CD4-positive, alpha-beta memory T cell (primary cell): ENCODE measurements at regions not wholly inside any gene's neighbourhood (a gene's known extent, or its start where the extent isn't known, plus 50 kb on each side); places are given as distances from the start of the nearest gene placed in this dataset.

ENCODE experiments used
- CTCF ChIA-PET: fragments of 350-600 bp; sonication (Branson Sonifier 250); formaldehyde crosslinking; loops from one replicate; lab custom pipeline; 2021; ENCODE audit warnings: inconsistent platforms; ENCODE audit not compliant: partially characterized antibody; lab: Charles Lee
- POLR2A ChIA-PET: fragments of 350-600 bp; sonication (Branson Sonifier 250); formaldehyde crosslinking; loops from one replicate; lab custom pipeline; 2021; ENCODE audit not compliant: partially characterized antibody; lab: Charles Lee
- DNase-seq, 5 donors: peaks; one replicate each; pipeline versions ENCODE4 v3.0.0 to v3.0.0-alpha.2; 2020 to 2022; ENCODE audit warnings: mixed read lengths in 1 of 5
- H3K27ac ChIP-seq: one replicate; pipeline ENCODE4 v1.7.0; 2013; ENCODE audit warnings: low read depth, low read length
- H3K27me3 ChIP-seq: 2 replicates; pipeline ENCODE4 v1.7.0; 2013; ENCODE audit warnings: mild to moderate bottlenecking, low read length, moderate library complexity; ENCODE audit not compliant: insufficient read depth
- H3K36me3 ChIP-seq: 2 replicates; pipeline ENCODE4 v1.7.0; 2013; ENCODE audit warnings: mild to moderate bottlenecking, low read length, moderate library complexity; ENCODE audit not compliant: insufficient read depth
- H3K4me1 ChIP-seq: 2 replicates; pipeline ENCODE4 v1.7.0; 2013; ENCODE audit warnings: mild to moderate bottlenecking, low read length, moderate library complexity; ENCODE audit not compliant: insufficient read depth
- H3K4me3 ChIP-seq, 2 donors: one replicate each; pipeline ENCODE4 v1.7.0; 2013; ENCODE audit warnings: low read length in 2 of 2, mild to moderate bottlenecking in 1 of 2
- H3K9me3 ChIP-seq, 2 donors: one replicate each; pipeline ENCODE4 v1.7.0; 2013; ENCODE audit warnings: low read length in 2 of 2, control low read depth in 1 of 2; ENCODE audit not compliant: control insufficient read depth in 1 of 2
- H3K27ac Mint-ChIP-seq, 7 donors: one replicate each; pipeline ENCODE4 v1.8.0; 2020 to 2021; ENCODE audit warnings: mixed read lengths in 7 of 7, mild to moderate bottlenecking in 6 of 7, inconsistent platforms in 3 of 7, moderate library complexity in 3 of 7
- H3K27me3 Mint-ChIP-seq, 2 donors: one replicate each; pipeline ENCODE4 v1.8.0; 2020 to 2021; ENCODE audit warnings: mixed read lengths in 2 of 2
- H3K36me3 Mint-ChIP-seq, 2 donors: one replicate each; pipeline ENCODE4 v1.8.0; 2020 to 2021; ENCODE audit warnings: mixed read lengths in 2 of 2, inconsistent platforms in 1 of 2, mild to moderate bottlenecking in 1 of 2
- H3K4me1 Mint-ChIP-seq, 4 donors: one replicate each; pipeline ENCODE4 v1.8.0; 2020 to 2021; ENCODE audit warnings: mixed read lengths in 4 of 4, mild to moderate bottlenecking in 1 of 4
- H3K4me3 Mint-ChIP-seq, 8 donors: one replicate each; pipeline ENCODE4 v1.8.0; 2020 to 2021; ENCODE audit warnings: mixed read lengths in 8 of 8, mild to moderate bottlenecking in 7 of 8, moderate library complexity in 6 of 8, inconsistent platforms in 3 of 8
- H3K9me3 Mint-ChIP-seq, 8 donors: one replicate each; pipeline ENCODE4 v1.8.0; 2020 to 2021; ENCODE audit warnings: mixed read lengths in 8 of 8, mild to moderate bottlenecking in 5 of 8, inconsistent platforms in 3 of 8, moderate library complexity in 1 of 8
- intact Hi-C: fragments of 100-400 bp; cut with micrococcal nuclease; formaldehyde crosslinking; loops from one replicate; pipeline ENCODE4 v1.15.1; 2023

GRCh38 chr9:22363421-22363887, 83.2 kb upstream of the DMRTA1 start:
- ChIA-PET CTCF (no interaction called here), POLR2A (no interaction called here)
- no peaks in the 10 kb centered on the region for H3K36me3 Mint-ChIP-seq
- DNase-seq, result no peak
- H3K9me3 ChIP-seq, result no peaks in the 10 kb centered on the region
- no peak overlapping the region for H3K4me3 Mint-ChIP-seq
- H3K4me1 Mint-ChIP-seq, result no peaks in the 10 kb centered on the region
- H3K4me1 ChIP-seq, result no peaks in the 10 kb centered on the region
- peaks cover 2 to 4% of the 10 kb centered on the region in 2 donors for H3K27me3 Mint-ChIP-seq
- H3K27ac ChIP-seq, result no peak overlapping the region
- intact Hi-C loops, result no loop called here
- no peaks in the 10 kb centered on the region for H3K36me3 ChIP-seq
- no peak overlapping the region for H3K4me3 ChIP-seq
- H3K27ac Mint-ChIP-seq, result no peak overlapping the region
- peaks cover 0 to 9% (median 1%) of the 10 kb centered on the region in 8 donors for H3K9me3 Mint-ChIP-seq
- H3K27me3 ChIP-seq, result no peaks in the 10 kb centered on the region

GRCh38 chr9:22373636-22374035, 73.0 kb upstream of the DMRTA1 start:
- H3K9me3 Mint-ChIP-seq, result peaks cover 0 to 5% (median 0%) of the 10 kb centered on the region in 8 donors
- H3K27me3 ChIP-seq, result no peaks in the 10 kb centered on the region
- H3K9me3 ChIP-seq, result no peaks in the 10 kb centered on the region
- H3K4me1 Mint-ChIP-seq, result no peaks in the 10 kb centered on the region
- ChIA-PET POLR2A (no interaction called here), CTCF (no interaction called here)
- no peak for DNase-seq
- no peaks in the 10 kb centered on the region for H3K4me1 ChIP-seq
- H3K4me3 Mint-ChIP-seq, result no peak overlapping the region
- peaks cover 0 to 2% of the 10 kb centered on the region in 2 donors for H3K27me3 Mint-ChIP-seq
- intact Hi-C loops, result no loop called here
- H3K36me3 Mint-ChIP-seq, result no peaks in the 10 kb centered on the region
- H3K27ac ChIP-seq, result no peak overlapping the region
- no peaks in the 10 kb centered on the region for H3K36me3 ChIP-seq
- H3K27ac Mint-ChIP-seq, result no peak overlapping the region
- H3K4me3 ChIP-seq, result no peak overlapping the region

DNA sequence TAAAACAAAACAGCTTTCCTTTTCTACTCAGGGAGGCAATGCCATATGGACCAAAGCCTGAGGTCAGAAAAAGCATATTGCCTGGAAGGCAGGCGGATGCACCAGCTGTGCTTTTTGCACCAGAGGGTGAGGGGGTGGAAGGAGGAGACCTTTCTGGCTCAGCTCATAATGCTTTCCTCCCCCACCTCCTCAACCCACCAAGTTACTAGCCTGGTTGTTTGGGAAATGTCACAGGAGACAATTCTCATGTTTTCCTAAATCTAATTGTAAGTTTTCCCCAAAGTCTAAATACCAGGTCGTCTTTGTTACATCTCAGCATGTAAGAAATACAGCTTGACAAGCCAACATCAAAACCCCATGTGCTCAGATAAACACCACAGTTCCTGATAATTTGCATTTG, 72.6 kb upstream of the DMRTA1 start:
- DNase-seq, result no peak
- peaks cover 0 to 2% of the 10 kb centered on the region in 2 donors for H3K27me3 Mint-ChIP-seq
- Histone ChIP-seq H3K4me3 (no peak overlapping the region), H3K9me3 (no peaks in the 10 kb centered on the region), H3K27me3 (no peaks in the 10 kb centered on the region), H3K4me1 (no peaks in the 10 kb centered on the region), H3K27ac (no peak overlapping the region), H3K36me3 (no peaks in the 10 kb centered on the region)
- CTCF ChIA-PET, result no interaction called here
- no peak overlapping the region for H3K4me3 Mint-ChIP-seq
- peaks cover 0 to 5% (median 0%) of the 10 kb centered on the region in 8 donors for H3K9me3 Mint-ChIP-seq
- no peaks in the 10 kb centered on the region for H3K4me1 Mint-ChIP-seq
- intact Hi-C loops, result no loop called here
- H3K36me3 Mint-ChIP-seq, result no peaks in the 10 kb centered on the region
- POLR2A ChIA-PET, result no interaction called here
- no peak overlapping the region for H3K27ac Mint-ChIP-seq

GRCh38 chr9:22379272-22379671, 67.4 kb upstream of the DMRTA1 start:
- CTCF ChIA-PET, result interaction anchor here (0.9 kb wide), 1 partner anchor 73 kb away, joined by 3 read pairs; no protein-coding TSS in a partner anchor

DNA sequence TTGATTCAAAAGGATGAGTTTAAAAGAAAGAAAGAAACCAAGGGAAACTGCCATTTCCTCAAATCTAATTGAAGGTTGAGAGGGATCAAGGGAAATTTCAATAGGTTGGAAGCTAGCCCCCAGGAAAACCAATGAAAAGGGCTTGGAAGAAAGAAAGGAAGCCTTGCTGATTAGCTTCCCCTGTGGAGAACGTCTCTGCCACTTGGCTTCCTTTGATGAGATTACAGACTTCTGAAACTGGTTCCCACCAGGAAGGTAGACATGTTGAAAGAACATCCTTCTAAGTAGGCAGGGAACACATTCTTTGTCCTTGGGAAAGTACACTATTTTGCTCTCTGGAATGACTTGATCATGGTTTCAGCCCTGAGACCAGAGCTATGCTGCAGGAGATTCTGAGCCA, 65.5 kb upstream of the DMRTA1 start:
- no peaks in the 10 kb centered on the region for H3K4me1 Mint-ChIP-seq
- no peak for DNase-seq
- no peaks in the 10 kb centered on the region for H3K9me3 Mint-ChIP-seq
- no peaks in the 10 kb centered on the region for H3K36me3 Mint-ChIP-seq
- Histone ChIP-seq H3K27me3 (no peaks in the 10 kb centered on the region), H3K4me3 (no peak overlapping the region), H3K36me3 (no peaks in the 10 kb centered on the region), H3K27ac (no peak overlapping the region), H3K9me3 (no peaks in the 10 kb centered on the region), H3K4me1 (no peaks in the 10 kb centered on the region)
- H3K27ac Mint-ChIP-seq, result no peak overlapping the region
- ChIA-PET CTCF (no interaction called here), POLR2A (no interaction called here)
- H3K27me3 Mint-ChIP-seq, result peaks cover 2 to 4% of the 10 kb centered on the region in 2 donors
- intact Hi-C loops, result no loop called here
- H3K4me3 Mint-ChIP-seq, result no peak overlapping the region

More at GRCh38 chr9:22379272-22379671, 67.4 kb upstream of the DMRTA1 start:
- Mint-ChIP-seq H3K36me3 (no peaks in the 10 kb centered on the region), H3K27me3 (peaks cover 2 to 4% of the 10 kb centered on the region in 2 donors), H3K9me3 (peaks cover 0 to 2% (median 0%) of the 10 kb centered on the region in 8 donors), H3K4me3 (no peak overlapping the region), H3K4me1 (no peaks in the 10 kb centered on the region), H3K27ac (no peak overlapping the region)
- H3K4me1 ChIP-seq, result no peaks in the 10 kb centered on the region
- H3K9me3 ChIP-seq, result no peaks in the 10 kb centered on the region
- no peak overlapping the region for H3K27ac ChIP-seq
- intact Hi-C loops, result no loop called here
- DNase-seq, result no peak
- POLR2A ChIA-PET, result no interaction called here
- H3K4me3 ChIP-seq, result no peak overlapping the region
- H3K27me3 ChIP-seq, result no peaks in the 10 kb centered on the region
- H3K36me3 ChIP-seq, result no peaks in the 10 kb centered on the region

DNA sequence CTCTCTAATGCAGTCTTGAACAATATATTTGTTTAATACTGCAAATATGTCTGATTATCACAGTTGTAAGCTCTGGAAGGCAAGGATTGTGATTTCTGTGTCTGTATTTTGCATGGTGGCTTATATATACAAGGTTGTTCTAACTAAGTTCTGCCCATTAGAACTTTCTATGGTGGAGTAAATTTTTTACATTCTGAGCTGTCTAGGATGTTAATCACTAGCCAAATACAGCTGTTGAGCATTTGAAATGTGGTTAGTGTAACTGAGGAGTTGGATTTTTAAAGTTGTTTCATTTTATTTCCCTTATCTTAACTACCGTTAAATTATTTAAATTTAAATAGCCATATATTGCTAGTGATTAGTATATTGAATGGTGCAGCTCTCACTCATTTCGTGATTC, 64.3 kb upstream of the DMRTA1 start:
- Mint-ChIP-seq H3K9me3 (no peaks in the 10 kb centered on the region), H3K4me1 (no peaks in the 10 kb centered on the region), H3K27ac (no peak overlapping the region), H3K4me3 (no peak overlapping the region), H3K27me3 (peaks cover 0 to 4% of the 10 kb centered on the region in 2 donors), H3K36me3 (no peaks in the 10 kb centered on the region)
- intact Hi-C loops, result no loop called here
- Histone ChIP-seq H3K4me1 (no peaks in the 10 kb centered on the region), H3K36me3 (no peaks in the 10 kb centered on the region), H3K27ac (no peak overlapping the region), H3K27me3 (no peaks in the 10 kb centered on the region), H3K4me3 (no peak overlapping the region), H3K9me3 (no peaks in the 10 kb centered on the region)
- ChIA-PET POLR2A (no interaction called here), CTCF (no interaction called here)
- DNase-seq, result no peak

DNA sequence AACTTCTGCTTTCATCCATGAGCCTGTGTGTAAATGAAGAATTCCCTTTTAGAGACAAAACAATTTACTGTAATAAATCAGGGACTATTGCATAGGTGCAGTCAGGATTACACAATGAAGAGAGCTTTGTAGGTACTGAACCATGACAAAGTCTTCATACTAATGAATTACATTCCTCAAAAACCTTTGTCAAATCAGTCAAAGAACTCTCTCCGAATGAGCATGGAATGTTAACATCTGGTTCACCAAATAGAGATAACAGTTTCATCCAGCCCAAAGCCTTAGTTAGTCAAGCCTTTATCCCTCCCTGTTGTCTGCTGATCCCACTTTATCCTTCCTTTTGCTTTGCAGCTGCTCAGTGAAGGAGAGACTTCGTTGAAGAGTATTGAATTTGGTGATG, 62.9 kb upstream of the DMRTA1 start:
- POLR2A ChIA-PET, result no interaction called here
- H3K27me3 ChIP-seq, result no peaks in the 10 kb centered on the region
- H3K27ac ChIP-seq, result no peak overlapping the region
- Mint-ChIP-seq H3K36me3 (no peaks in the 10 kb centered on the region), H3K4me3 (no peak overlapping the region), H3K27ac (no peak overlapping the region), H3K4me1 (no peaks in the 10 kb centered on the region), H3K27me3 (peaks cover 0 to 4% of the 10 kb centered on the region in 2 donors), H3K9me3 (no peaks in the 10 kb centered on the region)
- H3K4me3 ChIP-seq, result no peak overlapping the region
- CTCF ChIA-PET, result no interaction called here
- no peak for DNase-seq
- intact Hi-C loops, result no loop called here
- no peaks in the 10 kb centered on the region for H3K9me3 ChIP-seq
- no peaks in the 10 kb centered on the region for H3K36me3 ChIP-seq
- no peaks in the 10 kb centered on the region for H3K4me1 ChIP-seq

DNA sequence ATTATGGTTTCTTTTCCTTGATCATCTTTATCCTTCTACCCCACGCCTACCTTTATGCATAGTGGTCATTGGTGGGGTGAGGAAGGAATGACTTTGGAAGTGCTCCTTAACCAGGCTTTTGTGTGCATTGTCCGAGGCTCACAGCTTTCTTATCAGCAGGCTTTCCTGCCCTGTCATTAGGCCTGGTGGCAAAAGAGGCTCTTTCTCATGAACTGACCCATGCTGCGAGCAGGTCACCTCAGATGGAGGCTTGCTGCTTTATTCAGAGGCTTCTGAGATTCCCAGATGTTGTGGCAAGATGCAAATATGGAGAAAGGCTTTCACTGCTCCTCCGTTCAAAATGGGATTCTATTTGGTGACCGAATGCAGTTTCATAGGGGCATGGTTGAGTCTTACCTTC, 57.4 kb upstream of the DMRTA1 start:
- H3K9me3 ChIP-seq, result no peaks in the 10 kb centered on the region
- H3K27ac Mint-ChIP-seq, result no peak overlapping the region
- ChIA-PET CTCF (no interaction called here), POLR2A (no interaction called here)
- no peak overlapping the region for H3K27ac ChIP-seq
- H3K4me1 ChIP-seq, result no peaks in the 10 kb centered on the region
- H3K27me3 ChIP-seq, result no peaks in the 10 kb centered on the region
- intact Hi-C loops, result no loop called here
- H3K4me3 ChIP-seq, result no peak overlapping the region
- H3K4me3 Mint-ChIP-seq, result no peak overlapping the region
- no peak for DNase-seq
- no peaks in the 10 kb centered on the region for H3K4me1 Mint-ChIP-seq
- no peaks in the 10 kb centered on the region for H3K36me3 Mint-ChIP-seq
- H3K9me3 Mint-ChIP-seq, result peaks cover 0 to 1% (median 0%) of the 10 kb centered on the region in 8 donors
- H3K36me3 ChIP-seq, result no peaks in the 10 kb centered on the region
- no peaks in the 10 kb centered on the region for H3K27me3 Mint-ChIP-seq
